Stimulated activated CD4-positive, alpha-beta T cell treated with anti-CD3 and anti-CD28 coated beads, Interleukin-2, amount 100 ng/mL, for 4 hours (primary cell): ENCODE measurements at regions not wholly inside any gene's neighbourhood (a gene's known extent, or its start where the extent isn't known, plus 50 kb on each side); places are given as distances from the start of the nearest gene placed in this dataset.

Experiments
- DNase-seq: peaks from one replicate; pipeline ENCODE4 v3.0.0-alpha.2; 2020; ENCODE audit warnings: low read depth

DNA sequence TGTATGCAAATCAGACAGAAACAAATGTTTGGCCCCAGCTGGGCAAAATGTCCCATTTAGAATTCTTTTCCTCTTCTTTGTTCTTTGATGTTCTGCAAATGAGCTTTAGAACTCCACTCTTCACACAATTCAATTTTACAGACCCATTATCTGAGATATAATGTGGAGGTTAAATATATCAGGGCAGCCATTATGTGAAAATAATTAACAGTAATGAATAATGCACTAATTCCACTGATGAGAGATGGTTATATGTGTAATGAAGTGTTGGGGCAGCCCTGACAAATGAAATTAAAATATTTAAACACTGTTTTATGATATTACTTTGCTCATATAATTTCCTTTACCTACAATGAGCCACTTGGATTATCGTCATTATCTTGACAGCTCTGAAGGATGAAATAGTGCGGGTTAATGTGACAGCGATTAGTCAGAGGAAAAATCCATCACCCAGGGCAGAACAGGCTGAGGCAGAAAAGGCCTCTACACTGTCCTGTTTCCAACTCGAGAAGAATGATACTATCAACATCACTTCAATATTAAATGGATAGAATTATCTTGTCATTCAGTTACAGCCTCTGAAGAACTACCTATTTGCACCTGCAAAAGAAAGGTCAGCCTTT lies 321.1 kb downstream of the RBM26 start:
- DNase-seq = no peak

DNA sequence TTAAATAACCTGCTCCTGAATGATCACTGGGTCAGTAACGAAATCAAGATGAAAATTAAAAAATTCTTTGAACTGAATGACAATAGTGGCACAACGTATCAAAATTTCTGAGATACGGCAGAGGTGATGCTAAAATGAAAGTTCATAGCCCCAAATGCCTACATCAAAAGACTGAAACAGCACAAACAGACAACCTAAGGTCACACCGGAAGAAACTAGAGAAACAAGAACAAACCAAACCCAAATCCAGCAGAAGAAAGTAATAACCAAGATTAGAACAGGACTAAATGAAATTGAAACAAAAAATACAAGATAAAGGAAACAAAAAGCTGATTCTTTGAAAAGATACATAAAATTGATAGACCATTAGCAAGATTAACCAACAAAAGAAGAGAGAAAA lies 324.1 kb downstream of the RBM26 start:
- DNase-seq = no peak

DNA sequence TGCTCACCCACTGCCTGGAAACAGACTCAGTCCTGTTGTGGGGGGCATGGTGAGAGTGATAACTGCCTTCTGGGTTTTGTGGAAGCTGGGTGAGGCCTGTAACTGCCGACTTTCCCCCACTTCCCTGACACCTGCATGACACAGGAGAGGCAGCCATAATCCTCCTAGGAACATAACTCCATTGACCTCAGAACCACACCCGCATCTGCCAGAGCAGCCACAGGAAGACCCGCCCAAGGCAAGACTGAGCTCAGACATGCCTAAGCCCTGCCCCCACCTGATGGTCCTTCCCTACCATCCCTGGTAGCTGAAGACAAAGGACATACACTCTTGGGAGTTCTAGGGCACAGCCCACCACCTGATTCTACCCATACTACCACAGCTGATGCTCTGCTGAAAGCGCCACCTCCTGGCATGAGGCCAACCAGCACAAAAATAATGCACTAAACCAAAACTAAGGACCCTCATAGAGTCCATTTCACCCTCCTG lies 326.7 kb downstream of the RBM26 start:
- DNase-seq = no peak

DNA sequence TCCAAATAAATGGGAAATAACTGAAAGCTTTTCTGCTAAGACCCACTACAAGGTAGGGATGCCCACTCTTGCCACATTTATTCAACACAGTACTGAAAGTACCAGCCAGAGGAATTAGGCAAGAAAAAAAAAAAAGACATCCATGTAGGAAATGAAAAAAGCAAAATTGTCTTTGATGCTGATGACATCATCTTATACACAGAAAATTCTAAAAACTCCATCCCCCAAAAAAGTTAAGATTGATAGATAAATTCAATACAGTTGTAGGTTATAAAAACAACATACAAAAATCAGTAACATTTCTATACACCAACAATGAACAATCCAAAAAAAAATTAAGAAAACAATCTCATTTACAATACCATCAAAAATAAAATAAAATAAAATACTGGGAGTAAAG lies 330.4 kb downstream of the RBM26 start:
- DNase-seq = no peak

DNA sequence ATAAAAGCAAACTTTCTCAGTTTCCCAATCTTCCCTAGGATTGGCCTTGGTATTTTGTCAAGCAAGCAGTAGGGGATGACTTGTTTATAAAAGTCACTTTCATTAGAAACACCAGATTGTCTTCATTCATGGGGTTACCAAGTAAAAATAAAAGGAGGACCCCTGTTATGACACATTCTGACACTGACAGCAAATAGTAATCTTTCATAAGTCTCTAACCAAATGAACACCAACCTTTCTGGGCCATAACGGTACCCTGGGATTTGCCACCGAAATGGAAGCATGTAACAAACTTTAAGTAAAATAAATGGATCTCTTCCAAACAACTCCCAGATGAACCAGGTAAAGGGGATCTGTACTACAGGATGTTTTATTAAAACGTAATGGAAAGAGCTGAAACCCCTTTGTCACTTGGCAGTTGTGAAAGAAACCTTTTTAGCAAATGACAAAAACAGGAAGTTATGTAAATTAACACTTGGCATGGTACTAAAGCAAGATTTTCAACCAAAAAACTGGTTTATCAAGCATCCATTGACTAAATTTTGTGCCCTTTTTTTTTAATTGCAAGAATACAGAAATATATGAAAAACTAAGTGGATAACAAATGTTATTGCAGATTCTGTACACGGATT lies 335.6 kb downstream of the RBM26 start:
- DNase-seq = no peak

DNA sequence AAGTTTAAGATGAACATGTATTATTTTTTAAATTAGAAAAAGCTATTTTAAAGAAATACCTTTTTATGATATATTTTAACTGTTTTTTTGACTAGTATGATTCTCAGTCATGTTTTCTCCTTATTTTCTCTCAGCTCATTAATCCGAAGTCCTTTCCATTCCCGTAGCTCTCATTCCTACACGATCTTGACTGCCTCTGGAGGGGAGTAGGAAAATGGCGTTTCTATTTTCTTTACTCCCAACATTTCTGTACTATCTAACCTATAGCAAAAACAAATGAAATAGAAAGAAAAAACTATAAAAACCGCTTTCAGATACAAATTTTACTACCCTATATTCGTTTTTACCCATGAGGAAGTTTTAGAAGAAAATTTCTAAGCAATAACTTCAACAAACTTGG lies 343.8 kb downstream of the RBM26 start:
- no peak for DNase-seq

DNA sequence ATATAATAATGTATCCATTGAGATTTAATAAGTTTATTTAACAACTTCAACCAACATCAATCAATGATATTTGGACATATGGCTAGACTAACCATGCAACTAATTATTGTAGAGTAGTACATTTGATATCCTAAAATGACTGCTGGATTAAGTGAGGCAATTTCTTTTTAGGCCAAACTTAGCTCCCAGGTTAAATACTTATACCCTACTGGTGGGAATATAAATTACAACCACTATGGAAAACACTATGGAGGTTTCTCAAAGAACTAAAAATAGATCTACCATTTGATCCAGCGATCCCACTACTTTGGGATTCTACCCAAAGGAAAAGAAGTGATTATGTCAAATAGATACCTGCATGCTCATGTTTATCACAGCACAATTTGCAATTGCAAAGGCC lies 345.8 kb downstream of the RBM26 start:
- no peak for DNase-seq

DNA sequence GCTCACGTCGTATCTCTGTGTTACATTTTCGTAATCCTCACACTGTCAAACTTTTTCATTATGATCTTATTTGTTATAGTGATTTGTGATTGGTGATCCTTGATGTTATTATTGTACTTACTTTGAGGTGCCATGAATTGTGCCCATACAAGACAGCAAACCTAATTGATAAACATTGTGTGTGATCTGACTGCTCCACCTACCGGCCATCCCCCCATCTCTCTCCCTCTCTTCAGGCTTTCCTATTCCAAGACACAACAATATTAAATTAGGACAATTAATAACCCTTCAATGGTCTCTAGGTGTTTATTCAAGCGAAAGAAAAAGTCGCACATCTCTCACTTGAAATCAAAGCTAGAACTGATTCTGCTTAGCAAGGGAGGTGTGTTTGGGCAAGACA lies 349.3 kb downstream of the RBM26 start:
- no peak for DNase-seq

DNA sequence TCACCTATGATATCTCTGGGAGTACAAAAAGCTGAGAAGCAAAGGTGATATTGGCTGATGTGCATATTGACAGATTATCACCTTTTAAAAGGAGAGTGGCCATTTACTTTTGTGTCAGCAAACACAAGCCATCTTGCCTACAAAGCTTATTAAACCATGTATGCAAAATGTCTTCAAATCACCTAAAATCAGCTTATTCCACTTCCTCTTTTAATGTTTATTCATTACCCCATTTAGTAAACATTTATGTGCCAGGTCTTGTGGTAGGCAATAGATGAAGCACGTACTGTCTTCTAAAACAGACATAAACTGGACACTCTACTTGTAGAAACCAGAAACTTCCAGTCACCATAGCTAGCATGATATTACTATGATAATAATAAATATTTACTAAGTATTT lies 354.6 kb downstream of the RBM26 start:
- DNase-seq = no peak

DNA sequence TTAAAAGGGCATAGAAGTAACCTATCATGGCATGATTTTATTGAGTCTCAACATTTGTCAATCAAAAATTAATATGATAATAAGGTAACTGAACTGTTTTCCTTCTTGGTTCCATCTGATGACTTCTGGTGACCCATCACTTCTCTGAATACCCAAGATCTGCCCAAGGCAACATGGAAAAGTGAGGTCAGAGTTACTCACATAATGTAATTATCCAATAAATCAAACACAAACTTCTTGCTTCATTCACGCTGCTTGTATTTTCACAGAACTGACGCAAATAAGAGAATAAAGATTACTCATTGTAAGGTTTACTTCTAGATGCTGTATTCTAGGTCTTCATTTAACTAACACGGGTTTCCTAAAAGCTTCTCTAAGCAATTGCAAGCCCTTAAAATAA lies 361.6 kb downstream of the RBM26 start:
- DNase-seq = no peak

DNA sequence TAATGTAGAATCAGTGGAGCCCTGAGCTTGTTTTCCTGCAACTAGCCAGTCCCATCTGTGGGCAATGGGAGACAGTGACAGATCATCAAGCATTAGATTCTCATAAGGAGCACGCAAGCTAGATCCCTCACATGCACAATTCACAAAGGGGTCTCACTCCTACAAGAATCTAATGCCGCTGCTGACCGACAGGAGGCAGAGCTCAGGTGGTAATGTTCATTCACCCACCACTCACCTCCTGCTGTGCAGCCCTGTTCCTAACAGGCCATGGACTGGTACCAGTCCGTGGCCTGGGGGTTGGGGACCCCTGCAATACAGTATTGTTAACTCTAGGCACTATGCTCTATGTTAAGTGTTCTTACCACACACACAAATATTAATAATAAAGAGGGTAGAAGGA lies 362.8 kb downstream of the RBM26 start:
- no peak for DNase-seq

DNA sequence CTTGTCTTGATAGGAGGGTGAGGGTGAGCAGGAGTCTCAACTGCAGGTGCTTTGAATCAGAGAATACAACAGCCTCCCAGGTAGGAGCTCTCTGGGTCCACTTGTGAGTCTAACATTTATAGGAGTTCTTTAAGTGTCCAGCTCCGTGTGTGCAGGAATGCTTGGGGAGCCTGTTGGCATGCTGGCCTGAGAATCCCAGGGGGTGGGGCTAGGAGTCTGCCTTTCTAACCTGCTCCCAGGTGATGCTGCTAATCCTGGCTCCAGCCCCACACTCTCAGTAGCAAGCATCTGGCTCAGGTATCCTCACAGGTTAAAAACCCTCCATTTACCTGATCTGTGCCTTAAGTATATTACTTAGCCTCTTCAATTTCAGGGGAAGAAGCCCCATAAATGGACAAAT lies 368.9 kb downstream of the RBM26 start:
- DNase-seq = no peak

DNA sequence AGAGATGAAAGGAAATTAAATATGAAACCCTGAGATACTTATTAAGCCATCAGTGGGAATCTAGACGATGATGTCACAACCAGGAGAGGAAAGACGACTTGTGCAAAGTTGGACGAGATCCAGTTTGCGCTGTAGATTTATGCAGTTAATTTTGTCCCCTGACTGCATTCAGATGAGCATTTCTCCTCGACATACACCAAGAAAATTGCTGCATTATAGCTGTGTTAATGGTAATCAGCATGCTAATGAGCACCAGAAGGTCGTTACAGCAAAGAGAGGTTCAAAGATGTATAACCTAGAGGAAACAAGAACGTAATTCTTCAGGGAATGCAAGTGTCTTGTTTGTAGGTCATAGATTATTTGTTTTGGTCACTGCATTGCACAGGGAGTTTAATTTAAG lies 371.7 kb downstream of the RBM26 start:
- DNase-seq = no peak

DNA sequence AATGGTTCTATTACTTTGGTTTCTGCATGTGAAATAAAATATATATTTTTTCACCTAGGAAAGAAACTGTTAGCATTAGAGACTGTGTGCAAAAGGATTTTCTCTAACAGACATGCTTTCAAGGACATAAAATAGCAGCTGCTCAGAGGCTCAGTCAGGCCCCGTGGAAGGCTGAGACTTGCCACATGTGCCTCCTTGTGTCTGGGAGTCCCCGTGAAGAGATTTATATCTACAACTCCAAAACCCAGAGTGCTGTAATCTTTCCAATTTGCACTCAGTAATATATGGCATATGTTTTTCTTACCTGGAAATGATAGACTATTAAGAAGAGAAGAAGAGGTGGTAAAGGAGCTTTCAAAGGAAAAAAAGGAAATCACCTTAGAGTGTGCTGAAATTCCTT lies 371.6 kb upstream of the OBI1 start:
- no peak for DNase-seq

DNA sequence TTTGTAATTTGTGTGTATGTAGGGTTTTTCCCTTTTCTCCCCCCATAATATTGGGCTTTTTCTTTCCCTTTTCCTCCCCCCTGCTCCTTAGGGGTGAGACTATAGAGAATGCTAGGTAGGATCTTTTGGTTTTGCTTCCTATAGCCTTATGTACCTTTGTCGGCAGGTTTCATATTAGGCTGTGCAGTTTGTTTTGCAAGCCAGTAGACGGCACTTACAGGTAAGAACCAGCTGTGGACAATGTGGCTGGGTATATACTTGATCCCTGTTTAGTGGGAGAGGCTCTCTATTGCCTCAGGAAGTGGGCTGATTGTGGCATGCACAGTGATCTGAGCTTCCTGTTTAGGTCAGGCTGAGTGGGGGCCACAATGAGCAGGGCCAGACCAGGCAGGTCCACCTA lies 359.2 kb upstream of the OBI1 start:
- no peak for DNase-seq

DNA sequence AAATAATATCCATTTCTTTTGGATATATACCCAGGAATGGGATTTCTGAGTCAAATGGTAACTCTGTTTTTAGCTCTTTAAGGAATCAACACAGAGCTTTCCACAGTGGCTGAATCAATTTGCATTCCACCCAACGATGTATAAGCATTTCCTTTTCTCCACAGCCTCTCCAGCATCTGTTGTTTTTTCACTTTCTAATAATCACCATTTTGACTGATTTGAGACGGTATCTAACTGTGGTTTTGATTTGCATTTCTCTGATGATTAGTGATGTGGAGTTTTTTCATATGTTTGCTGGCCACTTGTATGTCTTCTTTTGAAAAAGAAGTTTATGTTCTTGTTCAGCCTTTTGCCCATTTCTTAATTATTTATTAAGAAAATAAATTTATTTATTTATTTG lies 352.2 kb upstream of the OBI1 start:
- DNase-seq = no peak

DNA sequence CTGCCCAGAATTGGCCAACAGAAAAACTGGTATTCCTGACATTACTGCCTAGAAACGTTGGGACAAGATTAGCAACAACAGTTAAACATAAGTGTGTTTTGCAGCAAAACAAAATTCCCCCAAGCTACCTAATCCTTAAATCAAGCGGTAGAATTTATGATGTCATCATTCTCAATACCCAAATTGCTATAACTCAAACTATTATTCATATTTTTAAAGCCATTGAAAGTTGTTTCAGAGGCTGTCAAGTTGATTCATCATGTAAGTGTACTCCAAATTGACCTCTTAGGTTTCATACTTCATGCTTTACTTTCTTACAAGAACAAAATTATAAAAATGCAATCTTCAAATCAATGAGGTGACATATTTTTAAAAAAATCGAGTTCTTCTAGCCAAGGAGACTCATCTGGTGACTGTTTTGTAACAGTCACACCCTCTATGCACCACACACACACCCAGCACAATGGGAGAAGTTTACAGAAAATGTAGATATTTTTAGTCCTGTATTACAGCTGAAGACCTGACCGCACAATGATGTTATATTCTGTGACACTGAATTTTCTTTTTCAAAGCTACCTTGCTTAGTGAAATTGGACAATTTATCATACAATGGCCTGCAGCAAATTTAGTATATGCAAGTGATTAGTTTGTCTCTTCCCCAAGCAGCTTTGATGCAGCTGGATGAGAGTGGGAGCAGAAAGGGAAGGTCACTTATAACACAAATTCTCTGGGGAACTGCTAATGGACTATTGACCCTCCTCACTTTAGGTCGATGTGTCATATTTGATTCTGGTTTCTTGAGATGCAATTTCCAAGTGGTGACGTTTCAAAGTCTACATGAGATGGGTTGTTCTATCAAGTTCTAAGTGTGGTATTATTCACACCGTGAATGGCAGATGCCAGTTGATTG lies 345.3 kb upstream of the OBI1 start:
- no peak for DNase-seq

DNA sequence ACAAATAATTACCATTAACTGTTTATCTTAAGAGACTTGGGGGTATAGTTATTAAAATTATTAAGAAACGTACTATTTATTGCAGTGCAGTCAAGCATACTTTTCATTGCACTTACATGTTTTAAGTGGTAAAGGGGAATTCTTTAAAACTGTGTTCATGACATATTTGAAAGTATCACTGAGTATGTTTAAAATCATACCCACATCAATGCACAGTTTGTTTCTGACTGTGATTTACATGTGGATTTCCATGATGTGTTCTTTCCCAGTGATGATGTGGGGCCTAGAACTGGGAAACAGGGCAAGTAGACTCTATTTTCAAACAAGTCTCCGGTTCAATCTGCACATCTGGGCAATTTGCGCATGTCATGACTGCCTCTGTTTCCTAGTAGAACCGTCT lies 340.5 kb upstream of the OBI1 start:
- DNase-seq = no peak

DNA sequence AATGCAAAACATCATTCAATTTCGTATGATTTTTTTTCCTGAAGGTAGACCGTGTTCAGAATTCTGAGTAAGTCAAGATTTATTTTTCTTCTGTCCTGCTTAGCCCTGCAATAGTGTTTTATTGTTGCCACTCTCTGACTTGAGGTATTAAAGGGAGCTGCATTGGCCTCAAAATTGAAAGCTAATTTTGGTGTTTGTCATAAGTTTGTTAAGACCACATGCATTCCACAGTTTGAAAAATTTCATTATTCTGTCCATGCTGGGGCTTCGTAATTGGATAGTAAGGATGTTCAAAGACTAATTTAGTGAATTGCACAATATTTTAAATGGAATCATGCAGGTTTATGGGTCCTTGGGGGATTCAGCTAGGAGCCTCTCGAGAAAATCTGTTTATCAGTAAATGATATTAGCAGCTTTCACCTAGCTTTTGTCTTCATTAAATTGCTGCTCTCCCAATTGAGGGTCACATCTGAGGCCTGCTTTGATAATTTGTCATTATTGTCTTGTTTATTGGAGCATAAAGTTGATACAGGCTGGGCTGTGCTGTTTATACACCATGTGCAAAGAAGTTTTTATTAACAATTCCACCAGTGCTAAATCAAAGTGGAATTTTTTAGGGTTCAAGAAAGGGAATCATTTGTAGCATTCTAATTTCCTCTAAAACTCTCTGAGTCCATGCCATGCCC lies 339.8 kb upstream of the OBI1 start:
- DNase-seq = no peak

DNA sequence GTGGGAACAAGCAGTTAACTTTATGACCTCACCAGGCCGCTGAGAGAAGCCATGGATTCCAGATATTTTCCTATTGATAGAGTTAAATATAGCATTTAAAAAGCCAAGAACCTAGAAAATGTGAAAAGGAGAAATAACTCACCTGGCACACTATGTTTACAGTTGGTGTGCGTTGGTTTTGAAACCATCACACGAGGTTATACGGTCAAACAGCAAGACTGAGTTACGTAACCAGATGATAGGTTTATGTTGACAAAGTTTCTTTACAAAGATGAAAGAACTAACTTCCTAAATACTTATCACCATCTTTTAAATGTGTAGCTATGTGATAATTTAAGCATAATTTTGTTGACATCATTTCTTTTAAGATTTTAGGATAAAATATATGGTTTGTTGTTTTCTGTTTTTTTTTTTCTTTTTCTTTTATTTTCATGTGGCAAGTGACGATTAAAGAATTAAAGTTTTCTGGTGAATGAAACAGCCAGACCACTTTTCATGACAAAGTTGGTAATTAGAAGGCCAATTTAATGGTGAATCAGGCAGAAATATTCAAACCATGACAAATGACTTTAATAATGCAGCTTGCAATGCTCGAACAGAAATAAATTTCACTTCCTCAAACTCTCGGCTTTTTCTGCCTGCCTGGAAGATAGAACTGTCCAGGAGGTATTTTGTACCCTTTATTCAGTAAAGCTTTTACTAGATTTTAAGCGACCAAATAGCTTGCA lies 339.1 kb upstream of the OBI1 start:
- no peak for DNase-seq

DNA sequence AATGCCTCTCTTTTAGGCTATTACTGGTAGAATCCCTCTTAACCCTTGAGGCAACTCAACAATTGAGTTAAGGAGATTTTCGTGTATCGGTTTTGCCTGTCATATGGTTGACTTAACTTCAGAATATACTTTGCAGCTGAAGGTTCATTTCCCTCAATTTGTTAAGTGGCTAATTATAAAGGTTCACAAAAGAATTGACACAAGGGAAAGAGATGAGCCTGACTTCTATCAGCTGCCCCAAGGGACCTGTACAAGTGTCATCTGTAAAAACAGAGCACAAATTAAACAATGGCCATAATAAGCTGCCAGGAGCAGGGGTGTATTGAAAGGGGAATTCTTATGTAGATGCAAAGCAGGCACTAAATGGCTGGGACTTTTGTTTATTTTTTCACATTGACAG lies 334.8 kb upstream of the OBI1 start:
- no peak for DNase-seq

DNA sequence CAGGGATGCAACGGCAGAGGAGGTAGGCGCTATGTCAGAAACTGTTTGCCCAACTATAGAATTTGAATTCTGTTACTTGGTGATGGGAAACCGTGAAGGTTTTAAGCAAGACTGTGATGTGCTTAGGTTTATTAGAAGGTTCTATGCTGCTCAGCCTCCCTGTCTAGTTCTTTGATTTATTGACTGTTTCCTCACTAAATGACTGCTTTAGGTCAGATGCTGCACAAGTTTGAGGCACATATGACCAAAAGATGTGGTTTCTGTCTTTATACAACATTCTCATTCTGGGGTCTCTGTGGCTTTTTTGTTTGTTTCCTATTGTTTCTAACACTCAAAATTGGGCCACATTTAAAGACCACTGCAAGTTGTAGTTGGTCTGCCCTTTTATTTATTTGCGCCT lies 323.0 kb upstream of the OBI1 start:
- DNase-seq = no peak
